Right forelimb (tissue), 1 donor: ENCODE measurements at regions not wholly inside any gene's neighbourhood (a gene's known extent, or its start where the extent isn't known, plus 50 kb on each side); places are given as distances from the start of the nearest gene placed in this dataset.

Experiments used
- DNase-seq: peaks from one replicate; pipeline ENCODE4 v3.0.0-alpha.2; 2018

DNA sequence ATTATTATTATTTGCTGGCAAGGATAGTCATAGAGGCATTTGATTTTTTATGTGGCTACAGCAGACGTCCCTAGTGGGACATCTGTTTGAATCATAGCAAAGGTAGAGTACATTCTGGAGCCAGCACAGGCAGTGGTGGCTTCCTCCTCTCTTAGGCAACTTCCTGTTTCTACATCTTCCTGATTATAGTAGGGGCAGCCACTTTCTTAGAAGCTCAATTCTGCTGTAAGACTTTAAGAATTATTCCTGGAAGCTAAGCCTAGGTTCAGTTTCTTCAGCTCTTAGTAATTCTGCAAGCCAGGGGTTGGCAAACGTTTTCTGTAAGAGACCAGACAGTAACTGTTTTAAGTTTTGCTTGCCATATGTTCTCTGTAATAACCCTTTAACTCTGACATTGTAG is 129.3 kb upstream of the TENM4 start:
- DNase-seq = no peak

DNA sequence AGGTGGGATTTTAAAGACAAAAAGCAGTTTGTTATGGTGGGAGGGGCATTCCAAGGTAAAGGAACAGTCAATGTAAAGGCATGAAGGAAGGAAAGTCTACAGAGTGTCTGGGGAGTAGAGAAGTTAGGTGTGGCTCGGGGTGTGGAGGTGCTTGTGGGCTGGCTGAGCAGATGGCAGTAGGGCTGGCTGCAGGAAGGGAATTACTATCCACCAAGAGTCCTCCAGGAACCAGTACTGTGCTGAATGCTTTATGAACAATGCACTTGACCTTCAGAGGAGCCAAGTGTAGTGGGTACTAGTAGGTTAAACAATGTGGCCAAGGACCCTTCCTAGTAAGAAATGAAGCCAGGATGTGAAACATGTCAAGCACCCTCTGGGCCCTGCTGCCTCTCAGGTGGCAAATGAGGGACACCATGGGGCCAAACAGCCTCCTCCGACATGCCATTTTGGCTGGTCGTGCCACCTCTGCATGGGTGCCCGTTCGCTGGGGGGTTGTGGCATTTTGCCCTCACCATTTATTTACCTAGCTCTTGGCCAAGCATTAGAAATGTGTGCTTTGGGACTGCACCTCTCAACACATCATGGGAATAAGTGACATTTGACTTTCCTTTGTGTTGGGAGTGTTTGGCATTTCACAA is 123.6 kb upstream of the TENM4 start:
- no peak for DNase-seq

DNA sequence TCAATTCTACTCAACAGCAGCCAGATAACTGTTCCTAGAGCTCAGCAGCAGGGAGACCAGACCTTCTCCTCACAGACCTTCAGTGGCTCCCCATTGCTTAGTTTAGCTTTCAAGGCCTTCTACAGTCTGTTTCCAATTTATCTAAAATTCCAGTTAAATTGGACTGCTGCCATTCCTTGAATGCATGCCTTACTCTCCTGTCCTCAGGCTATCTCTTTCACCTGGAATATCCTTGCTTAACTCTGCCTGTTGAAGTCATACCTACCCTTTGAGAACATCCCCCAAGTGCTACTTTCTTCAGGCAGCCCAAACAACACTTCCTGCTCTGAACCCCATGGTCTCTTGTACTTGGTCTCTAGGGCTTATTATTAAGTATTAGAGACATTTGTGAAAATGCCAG is 120.7 kb upstream of the TENM4 start:
- no peak for DNase-seq

DNA sequence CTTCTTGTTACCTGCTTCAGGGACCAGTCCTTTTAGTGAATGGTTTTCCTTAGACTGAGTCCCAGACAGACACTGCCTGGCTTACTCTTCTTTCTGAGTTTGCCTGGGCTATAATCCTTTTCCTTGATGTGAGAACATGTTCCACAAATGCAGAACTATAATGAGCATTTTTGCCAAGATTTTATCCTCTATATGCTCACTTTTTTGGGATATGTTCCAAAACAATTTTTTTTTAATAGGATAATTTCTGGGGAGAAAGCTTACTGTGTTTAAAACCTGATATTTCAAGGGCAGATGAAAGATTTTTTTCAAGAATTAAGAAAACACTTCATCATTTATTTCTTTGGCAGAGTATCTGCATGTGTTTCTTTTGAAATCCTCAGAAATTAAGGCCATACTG is 110.0 kb upstream of the TENM4 start:
- no peak for DNase-seq

DNA sequence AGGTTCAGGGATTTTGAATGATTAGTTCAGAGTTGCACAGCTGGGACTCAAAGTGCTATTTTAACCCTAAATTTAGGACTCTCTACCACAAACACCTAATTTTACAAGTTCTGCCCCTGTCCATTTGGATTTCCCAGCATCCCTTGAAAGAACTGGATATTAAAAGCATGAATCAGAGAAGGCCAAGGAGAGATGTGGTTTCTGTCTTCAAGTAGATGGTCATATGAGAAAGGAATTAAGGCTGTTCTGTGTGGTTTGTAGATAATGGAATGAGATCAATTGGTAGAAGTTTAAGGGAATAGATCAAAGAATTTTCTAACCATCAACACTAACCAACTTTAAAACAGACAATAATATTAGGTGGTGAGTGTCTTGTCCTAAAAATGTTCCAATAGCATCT is 106.4 kb upstream of the TENM4 start:
- no peak for DNase-seq

DNA sequence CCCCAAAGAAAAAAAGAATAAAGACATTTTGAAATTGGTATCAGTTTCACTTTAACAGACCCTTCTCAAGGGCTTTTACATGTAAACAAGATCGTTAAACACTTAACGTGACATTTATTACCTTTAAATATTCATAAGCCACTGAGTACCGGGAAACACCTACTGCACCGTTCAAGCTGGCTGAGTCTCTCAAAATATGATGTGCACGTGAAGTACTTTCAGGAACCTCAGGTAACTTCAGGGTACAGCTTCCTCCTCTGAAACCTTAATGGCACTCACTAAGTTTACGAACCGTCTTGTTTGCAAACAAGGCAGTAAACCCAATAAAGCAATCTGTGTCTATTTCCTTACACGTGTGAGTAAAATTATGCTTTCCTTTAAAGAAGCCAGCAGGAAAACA is 105.5 kb upstream of the TENM4 start:
- DNase-seq = no peak

DNA sequence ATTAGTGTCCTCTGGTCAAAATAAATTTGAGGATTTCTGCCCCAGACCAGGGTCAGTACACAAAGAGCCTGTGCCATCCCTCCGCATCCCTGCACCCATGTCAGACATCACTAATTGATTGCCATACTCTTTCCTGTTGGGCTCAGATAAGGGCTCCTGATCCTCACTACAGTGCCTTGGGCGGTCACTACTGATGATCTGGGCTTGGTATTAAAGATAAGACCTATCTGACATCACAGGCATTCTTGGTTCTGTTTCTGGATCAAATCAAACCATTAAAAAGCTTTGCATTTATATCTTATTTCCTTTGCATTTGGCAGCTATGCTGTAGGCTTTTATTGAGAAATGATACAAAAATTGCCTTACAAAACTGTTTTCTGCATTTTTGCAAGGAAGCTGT is 103.5 kb upstream of the TENM4 start:
- DNase-seq = no peak

DNA sequence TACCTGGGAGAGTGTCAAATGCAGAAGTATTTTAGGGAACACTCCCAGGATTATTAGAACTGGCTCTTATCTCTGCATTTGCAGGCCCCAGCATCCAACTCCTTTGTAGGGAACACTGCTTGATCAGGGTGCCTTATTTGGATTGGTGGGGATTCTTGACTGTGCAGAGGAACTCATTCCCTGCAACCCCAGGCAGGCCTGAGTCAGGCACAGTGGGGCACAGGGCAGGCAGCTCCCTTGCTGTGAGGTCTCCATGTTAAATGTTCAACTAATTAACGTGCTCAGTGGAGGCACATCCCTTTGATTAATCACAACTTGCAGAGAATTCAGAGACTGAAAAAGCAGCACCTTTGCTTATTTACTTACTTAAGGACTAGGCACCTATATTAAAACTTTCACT is 102.3 kb upstream of the TENM4 start:
- no peak for DNase-seq

DNA sequence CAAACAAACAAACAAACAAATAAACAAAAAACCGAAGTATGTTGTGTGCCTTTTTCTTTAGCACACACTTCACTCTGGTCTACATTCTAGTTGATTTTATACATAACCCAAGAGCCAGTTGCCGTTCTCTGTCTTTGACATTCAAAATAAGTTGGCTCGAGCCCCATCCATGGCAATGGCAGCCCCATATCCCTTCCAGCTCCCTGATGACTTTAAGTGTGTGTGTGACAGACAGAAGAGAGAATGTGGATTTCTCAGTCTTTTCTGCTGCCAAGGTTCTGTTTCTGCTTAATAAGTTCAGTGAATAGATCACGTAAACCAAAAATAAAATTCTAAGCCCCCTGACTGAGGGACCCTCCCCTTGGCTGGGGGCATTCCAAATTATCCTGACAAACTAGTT is 100.6 kb upstream of the TENM4 start:
- DNase-seq = no peak

DNA sequence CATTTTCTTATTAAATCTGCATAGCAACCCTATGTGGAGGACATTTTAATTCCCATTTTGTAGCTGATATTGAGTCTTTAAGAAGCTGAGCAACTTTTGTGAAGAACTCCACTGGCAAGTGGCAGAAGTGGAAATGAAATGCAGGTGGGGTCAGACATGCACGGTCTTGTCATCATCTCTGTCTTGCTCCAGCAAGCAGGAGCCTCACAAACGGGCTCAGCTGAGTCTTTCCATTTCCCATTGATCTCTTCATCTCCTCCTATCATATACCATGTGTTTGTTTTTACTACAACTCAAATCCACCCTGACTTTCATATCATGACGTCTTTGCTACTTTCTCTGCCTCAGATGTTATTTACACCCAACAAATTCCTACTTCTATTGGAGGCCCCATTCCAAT is 97.9 kb upstream of the TENM4 start:
- DNase-seq = no peak

DNA sequence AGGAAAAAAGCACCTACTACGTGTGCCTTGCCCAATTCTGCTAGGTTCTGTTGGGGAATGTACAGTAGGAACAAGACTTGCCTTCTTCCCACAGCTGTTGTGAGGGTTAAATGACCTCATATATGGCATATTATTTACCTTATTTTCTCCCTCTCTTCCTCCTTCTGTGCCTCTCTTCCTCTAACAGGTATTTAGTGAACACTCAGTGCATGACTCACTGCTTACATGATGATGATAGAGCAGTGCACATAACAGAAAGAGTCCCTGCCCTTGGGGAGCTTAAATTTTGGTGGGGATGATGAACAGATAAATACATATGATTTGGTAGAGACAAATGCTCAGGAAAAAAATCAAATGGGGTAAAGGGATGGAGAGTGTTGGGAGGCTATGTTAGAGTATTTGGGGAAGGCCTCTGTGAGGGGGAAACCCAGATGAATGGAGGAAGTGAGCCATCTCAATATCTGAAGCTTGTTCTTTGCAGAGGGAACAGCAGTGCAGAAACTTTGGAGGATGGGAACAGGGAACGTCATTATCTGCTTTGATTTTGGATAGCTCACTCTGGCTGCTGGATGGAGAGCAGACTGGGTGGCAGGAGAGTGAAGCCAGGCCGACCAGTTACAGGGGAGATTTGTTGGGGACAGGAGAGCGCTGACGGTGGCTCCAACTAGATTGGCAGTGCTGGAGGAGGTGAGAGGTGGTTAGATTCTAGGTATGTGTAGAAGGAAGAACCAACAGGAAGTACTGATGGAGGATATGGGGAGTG is 95.5 kb upstream of the TENM4 start:
- no peak for DNase-seq

DNA sequence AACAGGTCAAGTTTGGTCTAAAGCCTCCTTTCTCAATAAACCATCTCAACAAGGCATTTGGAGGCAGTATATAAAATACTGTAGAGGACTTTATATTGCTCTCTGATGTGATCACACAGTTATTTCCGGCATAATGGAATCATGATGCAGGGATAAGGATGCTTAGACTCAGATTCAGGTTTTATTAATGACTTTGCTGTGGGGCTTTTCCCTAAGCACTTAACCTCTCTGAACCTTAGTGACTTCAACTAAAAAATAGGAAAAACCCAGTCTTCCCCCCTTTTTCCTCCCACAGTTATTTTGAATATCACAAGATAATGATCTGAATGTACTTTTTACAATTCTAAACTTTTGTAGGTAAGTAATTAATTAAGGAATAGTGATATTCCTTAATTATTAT is 94.8 kb upstream of the TENM4 start:
- no peak for DNase-seq

DNA sequence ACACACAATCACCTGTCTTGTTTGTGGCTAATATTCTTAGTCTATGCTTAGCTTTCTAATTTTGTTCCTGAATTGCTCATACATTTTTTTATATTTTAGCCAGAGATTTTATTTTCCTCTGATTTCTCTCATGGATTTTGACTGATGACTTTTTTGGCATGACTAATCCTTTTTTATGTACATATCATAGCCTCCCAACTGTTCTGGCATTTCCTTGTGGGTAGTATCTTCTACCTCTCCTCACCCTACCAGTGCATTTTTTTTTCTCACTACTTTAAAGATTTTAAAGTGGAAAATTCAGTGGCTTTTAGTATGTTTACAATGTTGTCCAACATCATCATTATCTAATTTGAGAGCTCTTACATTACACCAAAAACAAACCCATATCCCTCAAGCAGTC is 84.4 kb upstream of the TENM4 start:
- DNase-seq = no peak

DNA sequence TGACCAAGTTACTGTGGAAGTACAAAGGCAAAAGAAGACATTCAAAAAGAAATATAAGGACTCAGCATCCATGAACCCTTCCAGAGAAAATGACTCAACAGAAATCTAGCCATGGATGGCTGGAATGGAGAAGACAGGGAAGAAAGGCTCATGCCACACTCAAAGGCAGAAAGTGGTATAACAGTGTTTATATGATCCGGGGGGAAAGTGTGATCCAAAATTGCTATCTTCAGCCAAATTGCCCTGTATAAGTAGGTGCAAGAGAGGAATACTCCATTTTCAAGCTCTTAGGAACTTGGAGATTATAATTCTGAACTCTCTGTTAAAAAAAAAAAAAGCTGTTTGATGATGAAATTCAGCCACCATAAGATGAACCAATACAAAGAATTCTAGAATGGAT is 81.8 kb upstream of the TENM4 start:
- no peak for DNase-seq

DNA sequence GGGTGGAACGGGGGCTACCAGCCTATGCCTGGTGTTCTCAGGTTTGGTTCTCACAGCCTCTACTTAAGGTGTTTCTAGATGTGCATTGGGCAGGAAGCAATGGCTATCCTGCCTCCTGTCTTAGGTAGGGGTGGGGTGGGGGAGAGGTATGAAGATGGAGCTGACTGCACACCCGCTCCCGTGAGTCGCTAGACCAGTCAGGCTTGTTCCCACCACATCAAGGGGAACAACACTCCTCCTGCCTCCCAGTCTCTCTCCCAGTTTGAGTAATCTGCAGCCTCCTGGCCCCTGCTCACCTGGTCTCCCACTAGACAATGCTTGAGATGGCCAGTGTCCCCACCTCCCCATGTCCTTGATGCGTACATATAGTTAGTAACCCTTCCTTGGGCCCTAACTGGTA is 79.3 kb upstream of the TENM4 start:
- no peak for DNase-seq

DNA sequence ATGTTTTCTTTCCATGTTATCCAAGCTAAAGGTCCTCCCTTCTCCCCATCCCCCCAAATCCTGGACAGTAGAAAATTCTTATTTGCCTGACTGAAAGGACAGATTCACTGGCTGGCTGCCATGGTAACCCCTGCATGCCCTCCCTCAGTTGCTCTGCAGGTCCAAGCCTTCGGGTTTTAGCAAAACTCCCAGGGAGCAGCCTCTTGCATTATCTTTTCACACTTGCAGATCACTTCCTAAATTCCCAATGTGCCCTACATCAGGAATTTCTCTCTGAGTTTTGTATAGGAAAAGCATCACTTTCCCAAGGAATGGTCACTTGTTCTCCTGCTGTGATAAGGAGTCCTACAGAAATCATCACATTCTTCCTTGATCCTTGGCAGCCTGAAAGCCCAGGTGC is 75.0 kb upstream of the TENM4 start:
- DNase-seq = no peak

DNA sequence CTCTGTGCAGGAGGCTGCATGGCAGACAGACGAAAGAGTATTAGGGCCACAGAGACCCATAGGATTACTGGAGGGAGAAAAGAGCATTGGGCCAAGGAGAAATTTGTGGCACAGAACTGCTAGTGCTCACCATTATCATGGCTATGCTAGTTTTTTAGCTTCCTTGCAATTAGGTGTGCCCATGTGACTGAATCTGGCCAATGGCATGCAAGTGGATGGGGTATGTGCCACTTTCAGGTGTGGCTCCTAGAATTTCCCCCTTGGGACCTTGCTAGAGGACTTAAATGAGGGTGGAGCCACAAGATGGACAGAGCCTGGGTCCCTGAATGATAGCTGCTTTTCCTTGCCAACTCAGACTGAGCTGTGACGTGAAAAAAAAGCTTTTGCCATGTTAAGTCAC is 73.9 kb upstream of the TENM4 start:
- no peak for DNase-seq

DNA sequence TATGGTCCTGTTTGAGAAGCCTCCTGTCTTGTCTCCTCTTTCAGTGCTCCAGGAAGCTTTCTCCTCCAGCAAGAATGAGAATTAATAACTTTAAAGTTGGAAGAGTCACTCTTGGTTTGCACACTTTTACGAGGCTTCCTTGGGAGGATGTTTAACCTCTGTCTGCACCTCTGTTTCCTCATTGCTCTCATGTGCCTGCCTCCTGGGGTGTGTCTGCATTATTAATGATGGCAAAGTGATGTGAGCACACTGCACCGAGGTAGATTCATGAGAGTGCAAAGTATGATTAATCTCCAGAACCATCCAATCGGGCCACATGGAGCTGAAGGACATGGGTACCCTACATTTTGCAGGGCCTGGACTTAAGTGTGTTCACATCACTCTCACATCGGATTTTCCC is 73.5 kb upstream of the TENM4 start:
- no peak for DNase-seq

DNA sequence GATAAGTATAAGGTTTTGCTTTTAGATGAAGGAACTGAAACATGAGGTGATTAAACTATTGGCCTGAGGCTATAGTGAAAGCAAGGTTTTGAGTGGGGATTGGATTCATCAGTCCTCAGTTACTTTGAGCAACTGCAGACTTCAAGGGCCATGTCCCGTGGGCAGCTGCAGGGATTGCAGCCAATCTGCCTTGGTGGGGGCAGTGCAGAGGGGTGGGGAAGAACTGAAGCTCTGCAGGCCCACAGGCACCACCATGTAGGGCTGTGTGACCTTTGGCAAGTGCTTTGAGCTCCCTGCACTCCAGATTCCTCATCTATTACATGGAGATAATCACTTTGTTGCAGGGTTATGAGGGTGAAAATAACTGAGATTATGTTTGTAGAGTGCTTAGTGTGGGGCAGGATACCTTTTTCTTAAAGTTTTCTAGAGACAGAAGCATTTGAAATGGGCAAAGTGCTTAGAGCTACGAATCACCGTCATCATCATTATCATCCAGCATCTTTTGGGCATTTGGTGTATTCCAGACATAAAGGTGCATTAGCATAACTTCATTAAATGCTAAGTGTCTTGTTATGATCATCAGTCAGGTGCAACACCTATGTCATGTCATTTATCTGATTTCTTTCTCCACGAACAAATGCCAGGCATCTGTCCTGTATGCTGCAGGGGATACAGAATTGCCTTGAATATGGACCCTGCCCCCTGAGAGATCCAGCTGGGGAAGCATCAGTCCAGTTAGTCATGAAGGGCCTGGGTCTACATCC is 72.1 kb upstream of the TENM4 start:
- no peak for DNase-seq

DNA sequence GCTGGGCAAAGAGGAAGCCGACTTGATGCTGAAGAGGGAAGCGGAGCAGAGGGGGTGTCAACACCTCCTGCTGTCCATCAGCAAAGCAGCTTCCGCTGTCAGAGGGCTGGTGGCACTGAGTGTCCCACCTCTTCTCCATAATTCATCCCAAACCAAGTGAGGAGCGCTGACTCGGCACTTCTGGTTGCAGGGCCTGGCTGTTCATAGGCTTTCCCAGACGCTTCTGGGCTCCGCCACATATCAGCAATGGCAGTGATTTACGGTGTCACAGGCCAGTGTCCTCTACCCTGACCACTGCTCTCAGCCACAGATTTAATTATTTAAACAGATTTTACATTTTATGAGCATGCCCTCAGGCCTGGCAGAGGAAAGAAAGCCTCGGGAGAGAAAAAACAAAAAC is 70.1 kb upstream of the TENM4 start:
- DNase-seq = no peak

DNA sequence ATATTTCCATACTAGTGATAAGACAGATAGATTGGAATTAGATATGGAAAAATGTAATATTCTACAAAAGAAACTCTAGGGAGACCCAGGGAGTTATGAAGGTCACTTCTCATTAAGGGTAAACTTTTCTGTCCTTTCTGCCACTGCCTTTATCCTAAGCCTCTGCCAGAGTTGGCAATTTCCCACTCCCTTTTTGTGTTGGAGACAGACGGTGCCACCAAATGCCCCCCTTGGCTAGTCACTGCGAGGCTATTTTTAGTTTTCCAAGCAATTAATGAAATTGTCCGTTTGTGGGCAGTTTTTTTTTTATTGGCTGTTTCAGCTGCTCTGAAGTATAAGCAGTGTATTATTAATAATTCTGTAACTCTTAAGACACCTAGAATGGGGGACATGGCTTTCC is 67.6 kb upstream of the TENM4 start:
- no peak for DNase-seq

DNA sequence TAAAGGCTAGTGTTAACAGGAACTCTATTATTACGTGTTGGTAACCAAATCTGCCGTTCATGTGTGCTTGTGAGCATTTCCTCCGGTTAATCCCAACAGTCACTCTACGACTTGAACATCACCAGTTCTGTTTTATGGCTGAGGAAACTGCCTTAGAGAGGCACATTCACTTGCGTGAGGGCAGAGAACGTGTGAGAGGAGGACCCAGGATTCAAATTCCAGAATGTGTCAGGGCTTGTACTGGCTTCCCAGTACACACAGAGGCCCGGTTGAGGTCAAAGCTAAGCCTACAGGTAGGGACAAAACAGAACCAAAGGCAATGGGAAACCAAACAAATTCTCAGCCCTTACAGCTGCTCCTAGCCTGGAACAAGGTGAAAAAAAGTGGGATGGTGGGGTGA is 66.9 kb upstream of the TENM4 start:
- DNase-seq = no peak

DNA sequence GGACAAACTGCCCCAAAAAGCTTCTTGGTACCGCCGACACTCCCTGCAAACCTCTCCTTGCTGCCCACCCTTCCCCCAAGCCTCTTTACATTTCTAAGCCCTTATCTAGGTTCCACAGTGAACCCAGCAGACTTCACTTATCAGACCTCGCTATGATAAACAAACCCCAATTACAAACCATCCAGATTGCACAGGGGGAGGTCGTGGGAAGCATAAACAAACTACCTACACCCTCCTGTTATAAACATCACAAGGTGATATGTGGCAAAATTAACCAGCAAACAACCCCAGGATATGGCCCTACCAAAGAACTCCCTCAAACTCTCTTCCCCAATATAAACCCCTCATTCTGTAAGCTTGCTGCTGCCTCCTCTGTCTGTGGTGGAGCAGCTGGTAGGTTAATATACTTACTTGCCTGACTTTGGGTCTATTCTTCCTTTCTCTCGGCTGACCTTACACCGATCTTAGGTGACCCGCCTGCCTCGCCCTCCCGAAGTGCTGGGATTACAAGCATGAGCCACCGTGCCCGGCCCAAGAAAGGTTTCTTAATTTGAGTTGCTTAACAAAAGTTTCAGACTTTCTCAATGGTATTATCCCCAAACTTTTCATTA is 66.0 kb upstream of the TENM4 start:
- no peak for DNase-seq

DNA sequence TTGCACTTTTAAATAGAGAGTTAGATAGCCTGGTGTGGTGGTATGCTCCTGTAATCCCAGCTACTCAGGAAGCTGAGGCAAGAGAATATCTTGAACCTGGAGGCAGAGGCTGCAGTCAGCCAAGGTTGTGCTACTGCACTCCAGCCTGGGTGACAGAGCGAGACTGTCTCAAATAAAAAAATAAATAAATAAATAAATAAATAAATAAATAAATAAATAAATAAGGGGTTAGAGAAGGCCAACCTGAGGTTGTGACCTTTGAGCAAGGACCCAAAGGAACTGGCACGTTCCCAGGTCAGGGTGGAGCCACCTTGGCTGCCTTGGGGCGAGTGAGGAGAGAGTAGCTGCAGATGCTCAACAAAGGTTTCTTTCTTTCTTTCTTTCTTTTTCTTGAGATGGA is 65.3 kb upstream of the TENM4 start:
- no peak for DNase-seq
